ENCODE measurements at regions not wholly inside any gene's neighbourhood (a gene's known extent, or its start where the extent isn't known, plus 50 kb on each side); places are given as distances from the start of the nearest gene placed in this dataset.

- TF ChIP-seq EZH2phosphoT487 (IDR thresholded peaks at IDR 0.05; ENCODE audit: borderline replicate concordance): no peak
- TF ChIP-seq, protein P1, sequence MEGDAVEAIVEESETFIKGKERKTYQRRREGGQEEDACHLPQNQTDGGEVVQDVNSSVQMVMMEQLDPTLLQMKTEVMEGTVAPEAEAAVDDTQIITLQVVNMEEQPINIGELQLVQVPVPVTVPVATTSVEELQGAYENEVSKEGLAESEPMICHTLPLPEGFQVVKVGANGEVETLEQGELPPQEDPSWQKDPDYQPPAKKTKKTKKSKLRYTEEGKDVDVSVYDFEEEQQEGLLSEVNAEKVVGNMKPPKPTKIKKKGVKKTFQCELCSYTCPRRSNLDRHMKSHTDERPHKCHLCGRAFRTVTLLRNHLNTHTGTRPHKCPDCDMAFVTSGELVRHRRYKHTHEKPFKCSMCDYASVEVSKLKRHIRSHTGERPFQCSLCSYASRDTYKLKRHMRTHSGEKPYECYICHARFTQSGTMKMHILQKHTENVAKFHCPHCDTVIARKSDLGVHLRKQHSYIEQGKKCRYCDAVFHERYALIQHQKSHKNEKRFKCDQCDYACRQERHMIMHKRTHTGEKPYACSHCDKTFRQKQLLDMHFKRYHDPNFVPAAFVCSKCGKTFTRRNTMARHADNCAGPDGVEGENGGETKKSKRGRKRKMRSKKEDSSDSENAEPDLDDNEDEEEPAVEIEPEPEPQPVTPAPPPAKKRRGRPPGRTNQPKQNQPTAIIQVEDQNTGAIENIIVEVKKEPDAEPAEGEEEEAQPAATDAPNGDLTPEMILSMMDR (conservative IDR thresholded peaks at IDR 0.05; ENCODE audit: low read length): no peak
These were observed 217.7 kb upstream of the KCND2 start for GRCh38 chr7:120055300-120055699.

All from Loucy (cell line).